ENCODE measurements at regions not wholly inside any gene's neighbourhood (a gene's known extent, or its start where the extent isn't known, plus 50 kb on each side); places are given as distances from the start of the nearest gene placed in this dataset.

DNA sequence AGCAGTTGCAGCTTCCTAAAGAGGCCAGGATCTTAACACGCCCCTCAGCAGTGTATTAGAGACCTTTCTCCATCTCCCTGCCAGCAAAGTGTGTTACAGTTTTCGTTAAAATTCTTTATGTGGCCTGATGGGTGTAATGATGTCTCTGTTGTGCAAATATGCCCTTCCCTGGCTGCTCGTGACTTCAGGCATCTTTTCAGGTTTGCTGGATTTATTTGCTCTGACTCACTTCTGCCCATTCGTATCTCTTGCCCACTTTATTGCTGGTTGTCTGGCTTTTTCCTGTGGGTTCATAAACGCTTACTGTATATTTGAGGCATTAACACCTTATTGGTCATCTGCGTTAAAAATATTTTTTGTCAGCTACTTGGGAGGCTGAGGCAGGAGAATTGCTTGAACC, 134.5 kb downstream of the ASB1 start:
- DNase-seq (ENCODE audit: low spot score) = no peak

DNA sequence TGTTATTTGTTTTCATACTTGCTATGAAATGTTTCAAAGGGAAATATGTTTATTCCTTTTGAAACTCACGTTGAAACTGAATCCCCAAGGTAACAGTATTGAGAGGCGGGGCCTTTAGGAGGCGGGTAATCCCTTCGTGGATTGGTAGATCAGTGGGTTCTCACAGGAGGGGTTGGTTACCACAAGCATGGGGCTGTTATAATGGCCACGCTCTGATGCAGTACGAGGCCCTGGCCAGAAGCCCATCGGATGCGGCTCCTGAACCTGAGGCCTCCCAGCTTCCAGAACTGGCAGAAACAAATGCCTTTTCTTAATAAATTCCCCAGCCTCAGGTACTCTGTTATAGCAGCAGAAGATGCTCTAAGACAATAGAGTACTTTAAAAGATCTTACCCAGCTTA, 135.7 kb downstream of the ASB1 start:
- DNase-seq (ENCODE audit: low spot score) = no peak

DNA sequence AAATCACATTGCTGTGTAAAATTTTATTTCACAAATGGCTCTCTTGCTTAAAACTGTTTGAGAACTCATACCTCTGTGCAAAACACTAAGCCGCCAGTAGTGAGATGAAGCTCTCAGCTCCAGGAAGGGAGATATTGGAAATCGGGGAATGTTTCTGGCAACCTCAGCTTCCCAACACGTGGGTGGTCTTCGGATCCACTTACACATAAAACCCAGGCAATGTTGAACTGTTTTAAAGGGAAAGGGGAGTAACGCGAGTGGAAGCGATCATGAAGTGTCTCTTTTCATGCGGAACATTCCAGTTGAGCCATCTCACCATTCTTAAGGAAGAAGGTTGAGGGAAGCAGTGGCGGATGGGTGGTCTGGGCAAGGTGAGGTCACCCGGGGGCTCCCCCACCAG, 136.8 kb downstream of the ASB1 start:
- DNase-seq (ENCODE audit: low spot score) = no peak

DNA sequence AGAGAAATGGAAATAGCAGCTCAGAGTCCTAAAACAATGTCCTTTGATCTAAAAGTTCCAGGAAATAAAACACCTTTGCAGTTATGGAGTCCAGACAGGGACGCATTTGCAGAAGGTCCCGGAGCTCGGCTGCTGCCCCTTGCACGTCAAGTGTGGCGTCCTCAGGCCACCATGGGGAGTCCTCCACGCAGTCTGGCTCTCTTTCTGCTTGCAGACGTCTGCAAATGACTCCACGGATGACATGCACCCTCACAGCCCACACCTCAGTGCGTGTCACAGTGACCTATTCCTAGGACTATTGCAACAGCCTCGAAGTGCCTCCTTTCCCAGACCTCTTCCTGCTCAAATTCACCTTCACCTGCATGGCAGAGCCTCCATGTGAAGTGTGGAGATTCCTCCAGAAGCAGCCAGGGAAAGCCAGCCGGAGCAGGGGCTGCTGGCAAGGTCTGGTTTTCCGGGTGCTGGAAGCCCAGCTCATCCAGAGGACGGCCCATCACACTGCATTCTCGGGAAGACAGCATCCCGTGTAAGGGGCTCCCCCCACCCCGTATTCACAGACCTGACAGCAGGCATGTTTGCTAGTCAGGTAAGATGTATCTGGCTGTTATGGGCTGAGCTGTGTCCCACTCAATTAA, 137.7 kb downstream of the ASB1 start:
- DNase-seq (ENCODE audit: low spot score) = no peak

DNA sequence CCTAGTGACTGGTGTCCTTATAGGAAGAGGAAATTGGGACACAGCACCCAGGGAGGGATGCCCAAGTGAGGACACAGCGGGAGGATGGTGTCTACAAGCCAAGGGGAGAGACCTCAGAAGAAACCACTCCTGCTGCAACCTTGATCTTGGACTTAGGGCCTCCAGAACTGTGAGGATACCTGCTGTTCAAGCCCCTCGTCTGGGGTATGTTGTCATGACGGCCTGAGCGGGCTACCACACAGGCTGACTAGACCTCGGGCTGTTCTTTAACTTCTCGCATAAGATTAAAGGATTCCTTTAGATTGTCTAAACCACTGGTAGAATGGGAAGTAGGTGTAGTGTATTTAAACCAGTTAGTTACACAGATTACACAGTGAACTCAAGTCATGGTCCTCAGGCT, 138.3 kb downstream of the ASB1 start:
- no peak for DNase-seq (ENCODE audit: low spot score)

DNA sequence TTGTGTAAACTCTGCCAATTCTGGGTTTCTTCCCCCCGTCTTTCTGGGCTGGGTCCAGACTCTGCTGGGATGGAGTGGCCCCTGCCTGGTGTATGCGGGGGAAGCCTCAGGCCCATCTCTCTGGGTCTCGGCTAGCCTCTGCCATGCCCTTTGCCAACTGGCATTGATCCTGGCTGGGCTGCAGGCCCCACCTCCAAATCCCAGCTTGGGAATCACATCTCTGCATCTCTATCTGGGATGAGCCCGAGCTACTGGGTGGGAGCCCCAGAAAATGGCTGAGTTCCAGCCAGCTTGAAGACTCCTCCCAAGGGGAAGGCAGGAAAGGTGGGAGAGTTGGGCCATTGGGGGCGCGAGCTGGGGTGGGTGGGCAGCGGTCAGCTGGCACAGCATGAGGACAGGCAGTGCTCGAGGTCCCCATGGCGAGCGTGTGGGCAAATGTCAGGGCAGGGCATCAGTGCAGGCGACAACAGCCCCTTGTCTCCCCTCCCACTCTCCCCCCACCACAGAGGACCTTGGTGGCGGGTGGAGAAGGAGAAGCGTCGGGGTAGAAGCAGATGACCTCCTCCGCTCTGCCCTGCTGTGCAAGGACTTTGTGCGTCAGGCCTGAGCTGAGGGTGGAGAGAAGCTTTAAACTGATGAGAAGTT, 139.4 kb downstream of the ASB1 start:
- no peak for DNase-seq (ENCODE audit: low spot score)

DNA sequence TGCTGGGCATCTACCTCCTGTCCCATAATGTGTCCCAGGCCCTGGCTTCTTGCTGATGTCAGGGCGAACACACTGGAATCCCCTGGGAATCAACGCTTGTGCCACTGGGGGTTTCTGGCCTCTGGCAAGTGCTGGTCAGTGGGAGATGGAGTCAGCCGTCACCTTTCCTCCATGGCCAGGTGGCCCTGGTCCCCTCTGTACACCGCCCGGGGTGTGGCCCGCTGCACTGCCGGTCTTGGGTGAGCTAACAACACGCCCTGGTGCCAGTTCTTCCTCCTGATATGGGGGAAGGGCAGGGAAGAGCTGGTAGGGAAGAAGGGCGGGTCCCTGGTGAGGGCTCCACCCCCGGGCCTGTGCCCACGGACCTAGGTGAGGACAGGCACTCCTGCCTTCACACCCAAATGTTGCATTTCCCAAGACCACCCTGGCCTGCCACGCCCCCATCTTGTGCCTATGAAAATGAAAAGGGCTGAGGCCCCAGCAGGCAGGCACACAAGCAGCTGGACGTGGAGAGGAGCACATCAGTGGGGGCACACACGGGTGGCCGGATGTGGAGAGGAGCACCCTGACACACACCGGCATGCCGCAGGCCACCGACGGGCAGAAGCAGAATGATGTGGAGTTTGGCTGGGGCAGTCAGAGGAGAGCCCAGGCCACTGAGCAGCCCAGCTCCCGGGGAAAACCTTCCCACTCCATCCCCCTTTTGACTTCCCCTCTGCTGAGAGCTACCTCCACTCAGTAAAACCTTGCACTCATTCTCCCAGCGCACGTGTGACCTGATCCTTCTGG, 140.5 kb downstream of the ASB1 start:
- no peak for DNase-seq (ENCODE audit: low spot score)

DNA sequence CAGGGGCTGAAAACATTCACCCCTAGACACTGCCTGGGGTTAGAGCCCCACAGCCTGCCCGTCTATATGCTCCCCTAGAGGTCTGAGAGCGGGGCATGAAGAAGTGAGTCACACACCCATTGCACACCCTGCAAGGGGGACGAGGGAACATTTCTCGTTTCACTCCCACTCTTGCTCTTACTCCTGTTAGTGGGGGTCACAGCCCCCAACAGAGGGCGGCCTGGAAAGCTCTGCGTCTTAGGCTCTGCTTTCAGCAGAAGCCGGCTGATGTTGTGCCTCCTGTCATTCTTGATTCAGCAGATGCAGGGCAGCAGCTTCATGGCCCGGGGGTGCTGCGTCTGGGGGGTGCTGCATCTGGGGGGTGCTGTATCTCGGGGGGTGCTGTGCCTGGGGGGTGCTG, 141.3 kb downstream of the ASB1 start:
- DNase-seq (ENCODE audit: low spot score) = no peak

DNA sequence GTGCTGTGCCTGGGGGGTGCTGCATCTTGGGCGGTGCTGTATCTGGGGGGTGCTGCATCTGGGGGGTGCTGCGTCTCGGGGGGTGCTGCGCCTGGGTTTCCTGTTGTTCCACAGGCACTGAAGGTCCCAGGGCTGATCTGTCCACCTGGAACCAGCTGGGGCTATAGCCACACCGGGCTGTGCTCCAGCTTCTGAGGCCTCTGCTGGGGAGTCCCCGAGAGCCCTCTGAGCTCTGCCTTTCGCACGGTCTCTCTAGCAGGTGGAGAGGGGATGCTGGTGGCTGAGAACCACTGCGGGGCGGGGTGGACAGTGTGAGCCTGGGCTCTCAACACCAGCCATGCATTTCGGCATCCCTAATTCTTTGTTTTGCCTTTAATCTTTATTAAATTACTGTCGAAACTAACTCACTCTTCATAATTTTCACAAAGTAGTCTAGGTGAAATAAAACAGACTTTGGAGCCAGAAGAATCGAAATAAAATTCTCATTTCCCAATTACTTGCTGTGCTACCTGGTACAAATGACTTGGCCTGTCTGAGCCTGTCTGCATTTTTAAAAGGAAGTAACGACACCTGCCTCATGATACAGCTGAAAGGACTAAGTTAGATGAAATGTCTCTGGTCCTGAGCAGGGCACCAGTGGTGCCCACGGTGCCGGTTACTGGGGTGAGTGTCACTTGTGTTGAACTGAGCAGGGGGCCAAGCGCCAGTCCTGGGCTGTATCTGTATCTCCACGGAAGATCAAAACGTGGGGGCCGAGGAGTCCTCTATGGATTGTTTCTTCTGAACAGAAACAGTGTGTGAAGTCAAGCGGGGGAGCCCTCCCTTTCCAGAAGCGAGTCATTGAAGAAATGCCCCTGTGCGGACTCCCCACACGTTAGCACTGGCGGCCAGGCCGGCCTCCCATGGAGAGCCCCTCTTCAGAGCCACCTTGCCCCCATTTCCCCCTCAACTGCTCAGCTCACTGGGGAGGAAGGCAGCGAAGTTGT, 142.0 kb downstream of the ASB1 start:
- no peak for DNase-seq (ENCODE audit: low spot score)

DNA sequence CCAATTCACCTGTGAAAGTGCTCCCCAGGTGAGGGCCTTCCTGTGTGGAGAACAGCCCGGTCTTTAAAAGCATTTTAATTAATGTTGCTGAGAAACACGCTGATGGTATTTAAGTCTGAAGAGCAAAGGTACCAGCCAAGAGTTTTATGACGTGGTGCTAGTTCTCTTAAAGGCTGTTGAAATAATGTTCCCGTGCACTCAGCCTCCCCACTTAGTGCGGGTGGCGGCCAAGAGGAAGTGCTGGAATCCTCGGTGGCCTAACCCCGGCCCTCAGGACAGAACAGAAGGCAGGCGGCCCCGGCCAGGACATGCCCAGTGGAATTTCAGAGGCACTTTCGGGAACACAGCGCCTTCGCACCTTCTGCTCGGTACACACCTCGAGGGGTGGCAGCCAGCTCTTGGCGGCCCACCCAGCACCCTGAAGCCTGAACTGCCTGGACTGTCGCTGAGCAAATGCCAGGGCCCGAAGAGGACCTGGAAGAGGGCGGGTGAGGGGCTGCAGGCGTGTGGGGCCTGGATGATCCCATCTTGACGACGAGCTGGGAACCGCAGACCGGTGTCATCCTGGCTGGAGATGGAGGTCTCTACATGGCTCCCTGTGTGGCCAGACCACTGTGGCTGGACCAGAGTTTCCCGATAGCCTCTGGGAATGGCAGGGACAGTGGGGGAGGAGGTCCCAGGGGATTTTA, 142.9 kb downstream of the ASB1 start:
- DNase-seq (ENCODE audit: low spot score) = no peak

DNA sequence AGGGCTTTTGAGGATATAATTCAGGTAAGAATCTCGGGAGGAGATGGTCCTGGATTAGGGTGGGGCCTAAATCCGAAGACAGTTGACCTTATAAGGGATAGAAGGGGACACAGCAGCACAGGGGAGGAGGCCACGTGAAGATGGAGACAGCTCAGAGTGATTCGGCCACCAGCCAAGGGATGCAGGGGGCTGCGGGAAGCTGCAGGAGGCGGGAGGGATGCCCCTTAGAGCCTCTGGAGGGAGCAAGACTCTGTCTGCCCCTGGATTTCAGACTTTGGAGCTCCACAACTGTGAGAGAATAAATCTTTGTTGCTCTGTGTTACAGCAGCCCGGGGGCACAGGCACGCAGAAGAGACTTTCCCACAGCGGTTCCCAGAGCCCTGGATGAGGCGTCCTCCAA, 143.7 kb downstream of the ASB1 start:
- DNase-seq (ENCODE audit: low spot score) = no peak

DNA sequence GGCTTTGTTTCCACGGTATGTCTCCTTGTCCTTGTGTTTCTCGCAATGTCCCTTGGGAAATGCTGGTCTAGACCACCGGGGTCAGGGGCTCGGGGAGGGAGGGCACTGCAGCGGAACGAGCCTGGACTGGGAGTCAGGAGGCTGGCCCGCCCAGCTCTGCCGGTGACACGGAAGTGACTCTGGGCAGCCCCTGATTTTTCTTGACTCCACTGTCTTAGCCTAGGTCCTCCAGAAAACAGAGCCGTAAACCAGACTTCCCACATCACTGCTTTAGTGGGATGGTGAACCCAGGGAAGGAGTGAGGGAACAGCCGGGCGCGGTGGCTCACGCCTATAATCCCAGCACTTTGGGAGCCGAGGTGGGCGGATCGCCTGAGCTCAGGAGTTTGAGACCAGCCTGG, 144.2 kb downstream of the ASB1 start:
- no peak for DNase-seq (ENCODE audit: low spot score)

DNA sequence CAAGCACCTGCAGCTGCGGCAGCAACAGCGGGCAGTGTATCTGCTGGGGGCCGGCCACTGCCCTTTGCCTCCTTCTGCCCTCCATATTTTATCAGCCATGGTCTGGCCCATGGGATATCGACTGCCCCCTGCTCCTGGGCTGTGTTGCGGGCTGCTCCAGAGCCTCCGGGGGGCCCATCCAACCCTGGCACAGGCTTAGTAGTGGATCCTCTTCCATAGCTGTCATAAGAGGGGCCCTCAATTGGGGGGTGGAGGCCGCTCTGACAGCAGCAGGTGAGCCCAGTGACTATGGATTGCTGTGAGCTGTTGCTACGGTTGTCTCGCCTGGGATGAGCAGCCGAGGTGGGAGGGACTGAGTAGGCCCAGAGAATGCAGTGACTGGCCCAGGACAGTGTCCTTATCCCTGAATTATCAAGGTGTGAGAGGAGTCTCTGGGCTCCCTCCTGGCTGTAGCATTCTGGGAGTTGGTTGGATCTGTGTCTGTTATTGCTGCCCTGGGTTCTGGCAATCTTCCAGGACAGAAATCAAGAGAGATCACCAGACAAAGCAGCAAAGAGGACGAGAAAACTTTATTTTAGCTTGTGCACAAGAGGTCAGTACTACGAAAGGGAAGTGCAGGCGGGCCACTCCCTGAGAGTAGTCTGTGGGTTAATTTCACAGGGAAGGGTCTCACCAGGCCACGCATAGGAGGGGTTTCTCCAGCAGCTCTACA, 145.1 kb downstream of the ASB1 start:
- no peak for DNase-seq (ENCODE audit: low spot score)

DNA sequence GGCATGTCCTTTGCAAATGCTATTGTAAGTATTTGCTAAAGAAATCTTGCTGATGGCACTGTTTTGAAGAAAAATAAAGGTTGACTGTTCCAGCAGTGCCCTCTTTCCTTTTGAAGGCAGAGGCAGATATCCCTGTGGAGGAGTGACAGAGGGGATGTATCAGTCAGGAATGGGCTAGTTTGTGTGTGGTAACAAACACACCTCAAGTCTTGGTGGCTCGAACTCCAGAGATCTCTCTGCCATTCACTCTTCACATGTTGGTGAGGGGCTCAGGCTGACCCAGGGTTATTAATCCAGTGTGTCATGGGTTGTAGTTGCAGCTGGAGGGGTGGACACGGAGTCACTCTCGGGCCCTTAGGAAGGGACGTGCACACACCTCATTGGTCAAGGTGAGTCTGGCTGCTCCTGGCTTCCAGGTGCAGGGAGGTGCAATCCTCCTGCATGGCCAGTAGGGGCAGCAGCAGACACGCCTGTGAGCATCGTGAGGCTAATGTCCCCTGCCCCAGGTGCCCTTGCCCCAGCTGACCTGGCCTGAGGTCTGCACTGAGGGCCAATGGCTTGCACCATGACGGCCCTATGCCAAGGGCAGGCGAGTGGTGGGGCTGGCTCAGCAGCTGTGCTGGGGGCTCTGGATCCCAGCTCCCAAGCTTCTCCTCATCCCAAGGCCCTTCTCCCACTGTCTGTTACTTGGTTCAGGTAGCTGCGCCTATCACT, 146.5 kb downstream of the ASB1 start:
- peak; percentile 13 for DNase-seq (ENCODE audit: low spot score)

DNA sequence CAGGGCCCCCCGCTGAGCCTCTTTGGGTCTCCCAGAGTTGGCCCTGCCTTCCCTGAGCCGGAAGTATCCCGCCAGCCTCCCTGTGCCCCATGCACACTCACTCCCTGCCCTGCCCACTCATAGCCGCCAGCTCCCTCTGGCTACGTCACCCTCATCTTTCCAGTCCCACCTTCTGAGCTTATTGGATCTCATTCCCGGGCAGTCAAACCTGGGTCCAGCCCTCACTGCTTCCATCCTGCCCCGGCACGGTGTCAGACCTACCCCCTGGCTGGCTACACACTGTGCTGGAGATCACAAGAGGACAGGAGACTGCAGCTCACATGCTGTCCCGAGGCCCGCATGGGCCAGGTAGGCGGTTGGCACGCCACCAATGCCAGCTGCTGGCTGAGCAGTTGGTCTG, 147.2 kb downstream of the ASB1 start:
- DNase-seq (ENCODE audit: low spot score) = no peak

DNA sequence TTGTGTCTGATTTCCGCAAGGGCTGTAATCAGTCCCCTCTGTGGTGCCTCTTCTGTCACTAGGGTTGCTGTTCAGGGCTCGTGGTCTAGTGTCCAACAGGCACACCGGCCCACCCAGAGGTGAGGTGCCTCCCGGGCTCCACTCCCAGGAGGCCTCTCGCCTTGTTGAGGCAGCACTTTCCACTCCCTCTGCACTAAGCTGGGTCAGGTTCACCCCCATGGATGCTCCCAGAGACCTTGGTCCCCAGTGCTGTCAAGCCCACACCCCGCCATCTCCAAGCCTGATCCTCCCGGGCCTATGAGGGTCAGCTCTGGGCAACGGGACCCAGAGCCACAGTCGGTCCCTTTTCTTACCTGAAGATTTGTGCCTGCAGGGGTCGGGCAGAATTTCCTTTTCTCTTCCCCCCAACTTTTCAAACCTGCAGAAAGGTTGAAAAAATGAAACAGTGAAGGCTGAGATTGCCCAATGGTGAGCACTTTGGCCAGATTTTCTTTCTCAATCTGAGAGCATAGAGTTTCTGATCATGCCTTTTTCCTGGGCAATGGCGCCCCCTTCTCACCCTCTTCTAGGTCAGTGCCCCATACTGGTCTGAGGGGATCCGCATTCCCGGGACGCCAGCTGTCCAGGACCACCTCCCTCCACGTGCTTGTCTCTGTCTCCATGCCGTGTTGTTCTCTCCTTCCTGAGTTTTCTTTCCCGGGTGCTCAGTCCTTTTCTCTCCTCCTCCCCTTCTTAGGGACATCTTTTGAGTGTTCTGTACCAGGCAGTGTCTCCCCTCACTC, 148.0 kb downstream of the ASB1 start:
- no peak for DNase-seq (ENCODE audit: low spot score)

DNA sequence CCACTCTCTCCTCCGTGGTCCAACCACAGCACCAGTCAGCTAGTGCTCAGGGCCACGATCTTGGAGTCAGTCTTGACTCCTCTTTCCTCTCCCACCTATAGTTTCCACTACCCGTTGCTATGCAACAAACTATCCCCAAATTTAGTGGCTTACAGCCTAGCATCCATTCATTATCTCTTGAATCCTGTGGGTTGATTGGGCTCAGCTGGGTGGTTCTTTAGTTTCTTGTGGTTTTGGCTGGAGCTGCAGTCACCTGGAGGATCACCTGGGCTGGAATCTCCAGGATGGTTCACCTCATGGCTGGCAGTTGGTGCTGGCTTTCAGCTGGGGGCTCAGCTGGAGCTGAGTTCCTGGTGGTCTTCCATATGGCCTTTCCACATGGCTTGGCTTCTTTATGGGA, 149.9 kb downstream of the ASB1 start:
- DNase-seq (ENCODE audit: low spot score) = no peak

DNA sequence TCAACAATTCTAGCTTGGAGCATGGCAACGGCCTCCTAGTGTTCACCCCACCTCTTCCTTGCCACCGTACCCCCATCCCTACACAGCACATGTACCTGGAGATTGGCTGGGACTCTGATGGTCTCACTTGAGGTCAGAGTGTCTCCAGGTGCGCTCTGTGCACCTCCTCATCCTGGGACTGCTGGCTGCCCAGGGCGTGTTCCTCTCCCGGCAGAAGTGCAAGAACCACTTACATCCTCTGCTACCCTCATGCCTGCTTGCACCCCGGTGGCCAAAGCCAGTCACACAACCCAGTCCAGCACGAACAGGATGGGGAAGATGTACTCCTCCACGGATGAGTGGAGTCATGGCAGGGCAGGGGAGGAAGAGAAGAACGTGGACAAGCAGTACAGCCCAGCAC, 151.5 kb downstream of the ASB1 start:
- DNase-seq (ENCODE audit: low spot score) = no peak

DNA sequence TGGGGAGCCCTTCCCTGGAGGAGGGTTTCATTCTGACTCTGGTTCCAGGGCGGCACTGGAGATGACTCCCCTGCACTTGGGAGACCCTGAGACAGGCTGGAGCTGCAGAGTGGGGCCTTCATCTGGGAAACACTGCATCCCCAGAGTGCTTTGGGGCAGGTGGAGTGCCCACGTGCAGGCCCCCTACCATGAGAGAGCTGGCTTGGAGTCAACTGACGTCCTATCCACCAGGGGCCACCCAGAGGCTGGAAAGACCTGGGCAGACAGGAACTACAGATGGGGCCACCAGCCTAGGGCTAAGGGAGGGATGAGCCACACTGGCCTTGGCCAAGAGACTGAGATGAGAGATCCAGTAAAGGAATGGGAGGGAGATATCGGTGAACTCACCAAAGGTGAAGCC, 153.8 kb downstream of the ASB1 start:
- DNase-seq (ENCODE audit: low spot score) = no peak

DNA sequence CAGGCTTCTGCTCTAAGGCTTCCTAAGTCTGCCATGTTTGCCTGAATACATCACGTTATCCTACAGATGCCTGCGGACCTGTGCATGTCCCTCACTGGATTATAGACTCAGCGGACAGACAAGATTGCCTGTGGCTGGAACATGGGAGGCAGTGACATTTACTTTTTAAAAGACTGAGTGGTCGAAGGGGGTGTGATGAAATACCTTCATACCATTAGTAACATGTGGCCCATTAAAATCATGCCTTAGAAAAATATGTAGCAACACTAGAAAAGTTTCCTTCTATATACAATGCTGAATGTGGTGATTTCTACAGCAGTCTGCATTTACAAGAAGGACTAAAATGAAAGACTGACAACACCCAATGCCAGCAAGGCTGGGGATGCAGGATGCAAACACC, 154.4 kb downstream of the ASB1 start:
- no peak for DNase-seq (ENCODE audit: low spot score)
